ENCODE measurements at regions not wholly inside any gene's neighbourhood (a gene's known extent, or its start where the extent isn't known, plus 50 kb on each side); places are given as distances from the start of the nearest gene placed in this dataset.

DNA sequence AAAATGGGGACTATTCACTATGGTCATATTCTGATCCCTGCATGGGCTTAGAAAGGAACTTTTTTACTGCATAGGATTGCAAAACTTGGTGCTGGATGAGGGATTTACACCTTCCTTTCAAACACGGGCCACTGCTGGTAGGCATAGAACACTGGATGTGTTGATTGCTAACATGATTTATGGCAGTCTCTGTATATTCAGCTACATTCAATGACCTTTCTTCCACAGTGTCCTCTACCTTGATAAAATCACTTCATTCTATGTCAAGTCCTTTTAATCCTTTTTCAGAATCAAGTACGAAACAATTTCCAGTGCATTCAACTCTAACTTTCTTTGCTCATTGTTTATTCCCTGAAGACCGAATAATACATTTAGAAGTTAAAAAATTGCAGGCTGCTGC is 91.9 kb upstream of the ATG10 start:
- ChIA-PET POLR2A (no interaction called here), CTCF (ENCODE audit: unreplicated experiment) (no interaction called here)
- Histone ChIP-seq H3K4me2 (ENCODE audit: low read length) (no peak overlapping the region), H3K27ac (ENCODE audit: low read depth, low read length, poor library complexity, severe bottlenecking) (no peak overlapping the region), H3K79me2 (ENCODE audit: insufficient read depth, low read depth, low read length) (no peaks in the 10 kb centered on the region), H3K36me3 (ENCODE audit: insufficient read depth, low read length) (no peaks in the 10 kb centered on the region), H4K20me1 (ENCODE audit: insufficient read depth, low read length) (no peaks in the 10 kb centered on the region), H3K9me2 (ENCODE audit: insufficient read depth, low read length) (no peaks in the 10 kb centered on the region), H3K4me3 (ENCODE audit: low read depth, low read length, poor library complexity, severe bottlenecking) (no peak overlapping the region), H2AFZ (ENCODE audit: low read length) (no peak overlapping the region), H3K9me3 (ENCODE audit: low read length) (no peaks in the 10 kb centered on the region), H3K4me1 (ENCODE audit: insufficient read depth, low read length, poor library complexity, severe bottlenecking) (no peaks in the 10 kb centered on the region)
- no peak for TF ChIP-seq CTCF (conservative IDR thresholded peaks at IDR 0.05; ENCODE audit: low read length)
- no peak for TF ChIP-seq EZH2phosphoT487 (IDR thresholded peaks at IDR 0.05; ENCODE audit: borderline replicate concordance, low read depth, low read length)
- intact Hi-C loops (cut with micrococcal nuclease; ENCODE audit: unreplicated experiment), result no loop called here
- no TSS peak for BruUV-seq (replicated peaks)
- no peak for DNase-seq (ENCODE audit: low spot score)

- Histone ChIP-seq H2AFZ (ENCODE audit: low read length) (no peak overlapping the region), H3K27ac (ENCODE audit: low read depth, low read length, poor library complexity, severe bottlenecking) (no peak overlapping the region), H3K4me2 (ENCODE audit: low read length) (no peak overlapping the region), H3K79me2 (ENCODE audit: insufficient read depth, low read depth, low read length) (no peaks in the 10 kb centered on the region), H3K4me3 (ENCODE audit: low read depth, low read length, poor library complexity, severe bottlenecking) (no peak overlapping the region), H3K9me2 (ENCODE audit: insufficient read depth, low read length) (no peaks in the 10 kb centered on the region), H3K36me3 (ENCODE audit: insufficient read depth, low read length) (no peaks in the 10 kb centered on the region), H4K20me1 (ENCODE audit: insufficient read depth, low read length) (no peaks in the 10 kb centered on the region), H3K4me1 (ENCODE audit: insufficient read depth, low read length, poor library complexity, severe bottlenecking) (no peaks in the 10 kb centered on the region), H3K9me3 (ENCODE audit: low read length) (no peaks in the 10 kb centered on the region)
- DNase-seq (ENCODE audit: low spot score), result no peak
- POLR2A ChIA-PET, result interaction anchor here (0.7 kb wide), 1 partner anchor 344 kb away, joined by 4 read pairs; no protein-coding TSS in a partner anchor
- intact Hi-C loops (cut with micrococcal nuclease; ENCODE audit: unreplicated experiment), result no loop called here
- no TSS peak for BruUV-seq (replicated peaks)
- TF ChIP-seq EZH2phosphoT487 (IDR thresholded peaks at IDR 0.05; ENCODE audit: borderline replicate concordance, low read depth, low read length), result no peak
- TF ChIP-seq CTCF (conservative IDR thresholded peaks at IDR 0.05; ENCODE audit: low read length), result no peak
- CTCF ChIA-PET (ENCODE audit: unreplicated experiment), result no interaction called here
These were observed 93.5 kb upstream of the ATG10 start for GRCh38 chr5:81878333-81878732.

DNA sequence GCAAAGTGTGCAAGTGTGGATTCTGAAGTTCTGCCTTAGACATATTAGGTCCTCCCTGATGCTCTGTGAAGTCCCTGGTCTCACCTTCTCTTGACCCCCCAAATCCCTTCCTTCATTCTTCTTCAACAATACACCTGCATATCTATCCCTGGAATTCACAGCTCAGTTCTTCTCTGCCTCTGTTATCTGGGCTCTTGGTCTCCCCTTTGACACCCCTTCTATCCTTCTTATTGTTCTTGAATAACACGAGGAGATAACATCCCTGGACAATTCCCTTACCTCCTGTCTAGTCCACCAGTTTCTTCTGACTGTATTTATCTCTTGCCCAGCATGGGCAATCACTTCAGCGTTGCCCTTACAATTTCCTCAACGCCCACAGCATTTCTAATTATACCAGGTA is 104.8 kb upstream of the ATG10 start:
- ChIA-PET CTCF (ENCODE audit: unreplicated experiment) (no interaction called here), POLR2A (no interaction called here)
- no TSS peak for BruUV-seq (replicated peaks)
- no peak overlapping the region for H3K4me3 ChIP-seq (ENCODE audit: low read depth, low read length, poor library complexity, severe bottlenecking)
- H4K20me1 ChIP-seq (ENCODE audit: insufficient read depth, low read length), result no peaks in the 10 kb centered on the region
- H3K27ac ChIP-seq (ENCODE audit: low read depth, low read length, poor library complexity, severe bottlenecking), result no peak overlapping the region
- H3K36me3 ChIP-seq (ENCODE audit: insufficient read depth, low read length), result no peaks in the 10 kb centered on the region
- no peaks in the 10 kb centered on the region for H3K9me3 ChIP-seq (ENCODE audit: low read length)
- no peak for DNase-seq (ENCODE audit: low spot score)
- no peaks in the 10 kb centered on the region for H3K4me1 ChIP-seq (ENCODE audit: insufficient read depth, low read length, poor library complexity, severe bottlenecking)
- no peaks in the 10 kb centered on the region for H3K9me2 ChIP-seq (ENCODE audit: insufficient read depth, low read length)
- TF ChIP-seq CTCF (conservative IDR thresholded peaks at IDR 0.05; ENCODE audit: low read length), result no peak
- no peak for TF ChIP-seq EZH2phosphoT487 (IDR thresholded peaks at IDR 0.05; ENCODE audit: borderline replicate concordance, low read depth, low read length)
- no peak overlapping the region for H3K4me2 ChIP-seq (ENCODE audit: low read length)
- no peak overlapping the region for H2AFZ ChIP-seq (ENCODE audit: low read length)
- no peaks in the 10 kb centered on the region for H3K79me2 ChIP-seq (ENCODE audit: insufficient read depth, low read depth, low read length)
- intact Hi-C loops (cut with micrococcal nuclease; ENCODE audit: unreplicated experiment), result no loop called here
